Epithelial cell of prostate (primary cell): ENCODE measurements at regions not wholly inside any gene's neighbourhood (a gene's known extent, or its start where the extent isn't known, plus 50 kb on each side); places are given as distances from the start of the nearest gene placed in this dataset.
"Not testable (repeated sequence)": the region's sequence is repeated elsewhere in the genome, so short reads cannot be mapped to it uniquely, and the experiment has no call there.

Source experiments
- DNase-seq: peaks from one replicate; pipeline ENCODE4 v3.0.0-alpha.2; 2011; ENCODE audit warnings: low read depth, low spot score
- H3K27ac ChIP-seq: fragments of 450-650 bp; 2 replicates; pipeline ENCODE4 v1.5.1; 2017; ENCODE audit warnings: mild to moderate bottlenecking

DNA sequence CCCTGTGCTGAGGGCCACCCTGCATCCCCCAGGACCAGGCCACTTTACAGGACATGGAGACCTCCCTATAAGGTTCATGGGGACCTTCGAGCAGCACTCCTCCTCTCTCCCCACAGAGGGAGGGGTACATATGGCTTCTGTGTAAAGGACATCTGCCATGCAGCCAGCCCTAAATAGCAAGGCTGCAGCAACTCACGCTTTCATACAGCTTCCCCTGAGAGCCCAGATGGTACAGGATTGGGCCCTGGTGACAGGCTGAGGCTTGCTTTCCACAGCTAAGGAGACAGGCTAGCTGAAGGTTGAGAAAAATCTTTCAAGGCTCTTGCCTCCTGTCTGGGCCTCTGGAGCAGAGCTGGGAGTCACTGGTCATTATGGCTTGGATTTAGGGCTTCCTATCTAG is 147.0 kb upstream of the ZNF366 start:
- DNase-seq, result no peak
- no peak overlapping the region for H3K27ac ChIP-seq

GRCh38 chr5:72653586-72653985 is 146.4 kb upstream of the ZNF366 start:
- no peak for DNase-seq
- H3K27ac ChIP-seq, result no peak overlapping the region

GRCh38 chr5:72651779-72652178 is 144.6 kb upstream of the ZNF366 start:
- DNase-seq, result no peak
- H3K27ac ChIP-seq, result no peak overlapping the region

DNA sequence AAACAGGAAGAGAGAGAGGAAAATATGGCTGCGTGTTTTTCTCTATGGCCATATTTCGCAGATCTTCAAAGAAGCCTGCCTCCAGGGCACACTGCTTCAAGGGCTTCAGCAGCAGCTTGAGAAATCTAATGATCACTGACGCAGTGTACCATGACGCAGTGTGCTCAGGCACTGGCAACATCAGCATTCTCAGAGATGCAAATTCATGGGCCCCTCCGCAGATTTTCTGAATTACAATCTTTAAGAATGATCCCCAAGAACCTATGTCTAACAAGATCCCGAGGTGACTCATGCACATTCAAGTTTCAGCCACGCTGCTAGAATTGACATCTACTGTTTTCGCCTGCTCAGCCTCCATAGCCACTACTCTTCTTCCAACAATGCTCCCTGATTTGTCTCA is 143.9 kb upstream of the ZNF366 start:
- no peak overlapping the region for H3K27ac ChIP-seq
- DNase-seq, result no peak

- DNase-seq, result no peak
Measured at GRCh38 chr5:72649449-72649848, 142.2 kb upstream of the ZNF366 start.

DNA sequence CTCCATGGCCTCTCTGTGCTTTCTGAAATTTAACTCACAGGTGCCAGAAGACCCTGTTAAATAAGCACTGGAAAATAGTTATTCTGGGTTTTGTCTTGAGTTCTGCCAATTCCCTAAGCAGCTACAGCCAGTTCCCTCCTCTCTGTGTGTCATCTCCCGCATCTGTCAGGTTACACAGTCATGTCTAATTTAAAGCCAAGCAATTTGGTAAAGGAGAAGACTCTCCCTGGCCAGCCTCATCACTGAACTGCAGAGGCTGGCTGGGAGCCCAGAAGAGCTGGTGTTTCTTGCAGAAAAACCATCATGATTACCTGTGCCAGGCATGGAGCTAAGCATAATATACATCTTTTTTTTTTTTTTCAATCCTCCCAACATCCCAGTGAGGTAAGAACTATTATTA is 141.3 kb upstream of the ZNF366 start:
- H3K27ac ChIP-seq, result no peak overlapping the region
- no peak for DNase-seq

More at GRCh38 chr5:72649449-72649848, 142.2 kb upstream of the ZNF366 start:
- H3K27ac ChIP-seq, result no peak overlapping the region

DNA sequence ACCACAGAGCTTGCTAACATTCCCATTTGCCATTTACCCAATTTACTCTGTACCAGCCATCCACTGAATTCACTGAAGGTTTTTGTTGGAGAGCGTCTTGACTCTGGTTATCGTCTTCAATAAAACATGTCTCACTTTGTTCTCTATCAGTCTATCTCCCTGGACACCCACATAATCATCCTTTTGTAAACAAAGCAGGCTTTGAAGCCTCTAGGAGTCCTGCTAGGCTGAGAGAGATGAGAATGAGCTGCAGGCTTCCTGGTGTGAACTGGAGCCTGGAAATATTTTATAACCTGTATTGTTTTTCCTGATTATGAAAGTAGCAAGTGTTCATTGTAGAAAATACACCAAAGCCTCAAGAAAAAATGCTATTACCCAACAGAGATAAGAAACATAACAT is 140.6 kb upstream of the ZNF366 start:
- DNase-seq, result no peak
- no peak overlapping the region for H3K27ac ChIP-seq

DNA sequence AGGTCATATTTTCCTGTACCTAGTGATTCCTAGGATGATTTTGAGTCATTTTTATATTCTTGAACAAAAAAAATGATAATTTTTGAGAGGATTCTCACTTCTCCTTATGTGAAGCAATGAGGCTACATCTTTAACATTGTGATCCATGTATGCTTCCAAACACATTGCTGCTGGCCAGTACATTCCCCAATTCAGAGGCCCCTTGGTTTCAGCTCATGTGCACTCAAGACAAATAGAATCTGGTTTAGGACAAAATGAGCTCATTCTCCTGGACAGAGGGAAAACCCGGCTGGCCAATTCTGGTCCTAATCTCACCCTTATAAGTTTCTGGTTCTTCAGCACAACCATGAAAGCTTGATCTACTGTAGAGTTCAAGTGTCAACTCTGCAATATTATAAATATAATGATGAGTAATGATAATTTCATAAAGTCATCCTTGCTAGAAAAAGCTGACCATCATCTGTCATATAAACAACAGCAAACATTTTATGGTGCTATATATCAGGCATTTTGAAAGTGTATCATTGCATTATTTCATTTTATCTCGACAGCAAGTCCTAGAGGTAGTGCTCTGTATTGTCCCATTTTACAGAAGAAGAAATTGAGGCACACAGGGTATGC is 139.1 kb upstream of the ZNF366 start:
- no peak for DNase-seq
- no peak overlapping the region for H3K27ac ChIP-seq

DNA sequence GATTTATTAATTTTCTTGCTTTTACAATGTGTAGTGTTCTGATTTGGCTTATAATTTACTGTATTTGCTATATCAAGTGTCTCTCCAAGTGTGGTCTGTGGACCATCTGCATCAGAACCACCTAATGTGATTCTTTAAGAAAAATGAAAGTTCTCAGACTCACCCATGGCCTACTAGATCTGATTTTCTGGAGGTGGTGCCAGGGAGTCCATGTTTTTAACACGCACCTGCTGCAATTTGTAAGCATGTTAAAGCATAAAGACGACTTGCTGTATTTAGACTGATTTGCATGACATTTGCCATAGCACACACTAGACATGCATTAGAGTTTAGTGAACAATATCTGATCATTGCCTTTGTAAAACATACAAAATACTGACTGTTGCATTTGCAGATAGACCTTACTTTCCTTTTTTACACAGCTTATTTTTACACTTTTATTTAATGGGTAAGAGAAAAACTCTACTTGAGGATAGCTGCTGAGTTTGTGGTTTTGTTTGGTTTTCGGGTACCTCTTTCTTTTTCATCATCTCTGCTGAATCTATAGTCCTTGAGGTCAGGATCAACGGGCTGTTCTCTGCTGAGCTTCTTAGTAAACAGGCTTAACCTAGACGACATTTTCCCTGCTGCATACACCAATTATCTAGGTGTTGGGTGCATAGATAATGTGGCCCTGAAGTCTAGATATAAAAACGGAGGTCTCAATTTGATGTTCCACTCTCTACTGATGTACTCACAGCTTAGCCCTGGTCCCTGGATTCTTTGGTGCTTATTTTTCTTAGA is 138.0 kb upstream of the ZNF366 start:
- H3K27ac ChIP-seq, result no peak overlapping the region
- no peak for DNase-seq

DNA sequence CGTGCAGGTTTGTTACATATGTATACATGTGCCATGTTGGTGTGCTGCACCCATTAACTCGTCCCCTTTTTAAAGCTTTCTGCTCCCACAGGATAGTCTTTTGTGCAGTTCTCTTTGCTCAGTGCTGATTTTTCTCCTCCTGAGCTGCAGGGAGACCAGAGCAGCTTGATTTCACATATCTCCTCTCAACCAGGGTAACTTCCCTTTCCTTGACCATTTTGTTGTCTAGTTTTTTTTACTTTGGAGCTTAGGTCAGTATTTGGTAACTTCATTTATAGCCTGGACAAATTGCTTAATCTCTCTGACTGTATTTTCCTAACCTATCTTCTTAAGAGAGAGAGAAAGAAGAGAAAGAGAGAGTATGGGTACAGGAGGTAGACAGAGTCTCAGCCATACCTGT is 137.1 kb upstream of the ZNF366 start:
- H3K27ac ChIP-seq, result no peak overlapping the region
- DNase-seq, result no peak

DNA sequence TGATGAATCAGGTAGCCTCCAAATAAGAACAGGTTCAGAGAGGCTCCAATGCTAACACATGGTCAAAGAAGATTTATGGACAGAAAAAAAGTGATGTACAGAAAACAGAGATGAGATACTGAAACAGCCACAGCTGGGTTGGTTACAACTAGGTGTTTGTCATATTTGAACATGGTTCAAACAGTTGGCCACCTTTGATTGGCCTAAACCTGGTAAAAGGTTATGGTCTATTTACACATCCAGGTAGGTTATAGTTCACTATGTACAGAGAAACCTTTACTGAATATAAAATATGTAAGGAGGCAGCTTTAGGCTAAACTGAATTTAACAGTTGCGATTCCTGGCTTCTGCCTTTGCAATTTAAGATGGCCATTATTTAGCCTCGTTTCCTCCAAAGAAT is 134.0 kb upstream of the ZNF366 start:
- DNase-seq, result no peak
- no peak overlapping the region for H3K27ac ChIP-seq

DNA sequence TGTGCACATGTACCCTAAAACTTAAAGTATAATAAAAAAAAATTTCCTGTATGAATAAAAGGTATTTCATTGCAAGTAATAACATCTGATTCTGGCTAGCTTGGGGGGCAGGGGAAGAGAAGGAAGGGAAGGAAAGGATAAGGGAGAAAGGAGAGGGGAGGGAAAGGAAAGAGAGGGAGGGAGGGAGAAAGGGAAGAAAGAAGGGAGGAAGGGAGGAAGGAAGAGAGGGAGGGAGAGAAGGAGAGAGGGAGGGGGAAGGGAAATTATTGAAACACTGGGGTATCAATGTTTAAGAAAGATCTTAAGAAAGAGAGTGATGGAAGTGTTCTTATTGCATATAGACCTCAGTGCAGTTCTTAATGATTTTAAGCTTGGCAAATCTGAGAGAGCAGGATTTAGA is 129.8 kb upstream of the ZNF366 start:
- no peak overlapping the region for H3K27ac ChIP-seq
- no peak for DNase-seq

- H3K27ac ChIP-seq, DNase-seq: not testable (repeated sequence)
Measured at GRCh38 chr5:72636565-72636964, 129.4 kb upstream of the ZNF366 start.

DNA sequence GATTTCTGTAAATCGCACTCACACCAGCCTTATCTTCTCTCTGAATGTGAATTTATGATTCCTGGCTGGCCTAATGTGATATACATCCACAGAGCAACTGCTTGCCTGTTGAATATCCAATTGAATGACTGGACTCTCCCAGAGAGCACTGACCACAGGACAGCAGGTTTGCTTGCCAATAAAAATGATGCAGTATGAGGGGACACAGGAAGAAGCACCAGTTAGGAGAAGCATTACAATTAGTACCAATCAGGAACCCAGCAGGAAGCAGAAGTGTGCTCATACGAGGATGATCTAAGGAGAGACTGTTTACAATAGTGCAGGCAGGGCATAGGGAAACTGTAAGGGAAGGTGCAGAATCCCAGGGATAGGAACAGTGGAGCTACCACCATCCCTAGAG is 127.2 kb upstream of the ZNF366 start:
- H3K27ac ChIP-seq, result no peak overlapping the region
- DNase-seq, result no peak

DNA sequence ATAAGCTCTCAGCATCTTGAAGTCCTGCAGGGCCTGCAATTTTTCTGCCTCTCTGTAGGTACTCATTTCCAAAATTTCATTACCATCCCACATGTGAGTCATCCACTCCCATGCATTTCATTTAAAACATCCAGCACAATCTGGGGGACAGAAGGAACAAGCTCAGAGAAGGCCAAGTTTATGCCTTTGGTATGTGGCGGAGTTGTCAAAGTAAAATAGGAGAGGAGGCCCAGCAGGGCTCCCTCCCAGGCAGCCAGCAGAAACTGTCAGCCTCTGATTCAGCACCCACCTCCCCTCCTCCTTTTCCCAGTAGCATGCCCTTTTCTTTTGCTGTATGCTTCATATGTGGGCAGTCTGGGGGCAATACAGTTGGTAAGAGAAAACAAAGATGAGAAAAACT is 126.4 kb upstream of the ZNF366 start:
- no peak for DNase-seq
- H3K27ac ChIP-seq, result no peak overlapping the region

- H3K27ac ChIP-seq, result no peak overlapping the region
- no peak for DNase-seq
Measured at GRCh38 chr5:72633041-72633445, 125.8 kb upstream of the ZNF366 start.

DNA sequence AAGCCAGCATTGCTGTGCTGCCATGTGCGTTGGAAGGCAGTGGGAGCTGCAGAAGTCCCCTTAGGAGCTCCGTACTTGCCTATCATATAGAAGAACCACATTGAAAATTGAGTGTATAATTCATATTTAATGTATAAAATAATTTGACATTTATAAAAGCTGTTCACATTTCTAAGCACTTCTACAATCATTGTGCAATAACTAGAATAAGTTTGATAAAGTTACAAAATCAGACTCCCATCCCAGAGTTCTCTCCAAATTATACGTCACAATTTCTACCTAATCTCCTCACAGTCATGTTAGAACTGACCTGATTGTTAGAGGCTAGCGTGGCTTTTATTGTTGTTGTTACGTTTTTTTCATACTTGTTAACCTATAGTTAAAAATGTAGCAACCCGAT is 123.5 kb upstream of the ZNF366 start:
- H3K27ac ChIP-seq, result no peak overlapping the region
- no peak for DNase-seq

GRCh38 chr5:72630081-72630480 is 122.9 kb upstream of the ZNF366 start:
- DNase-seq, result no peak
- no peak overlapping the region for H3K27ac ChIP-seq

DNA sequence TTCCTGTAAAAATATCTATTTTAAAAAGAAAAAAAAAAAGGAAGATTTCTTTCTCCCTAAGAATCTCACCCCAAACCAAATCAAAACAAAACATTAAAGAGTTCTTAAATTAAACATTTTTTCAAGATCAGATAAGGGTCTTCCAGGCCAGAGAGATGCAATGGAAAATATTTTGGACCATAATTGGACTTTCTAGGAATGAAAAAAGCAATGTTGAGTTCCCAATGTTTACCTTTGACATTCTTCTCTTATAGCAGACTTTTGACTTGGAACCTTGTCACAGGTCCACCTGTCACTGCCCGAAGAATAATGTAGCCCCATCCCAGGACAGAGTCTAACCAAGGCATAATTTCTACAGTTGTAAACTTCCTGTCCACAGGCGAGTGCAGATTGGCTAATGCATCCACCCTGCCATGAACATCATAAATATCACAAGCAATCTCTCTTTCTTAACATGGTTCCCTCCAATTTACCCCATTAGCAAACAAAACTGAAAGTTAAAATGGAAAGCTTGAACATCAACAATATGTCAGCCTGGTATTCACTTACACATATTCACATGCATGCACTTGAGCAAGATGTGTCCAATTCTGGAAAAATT is 121.7 kb upstream of the ZNF366 start:
- H3K27ac ChIP-seq, result no peak overlapping the region
- no peak for DNase-seq

GRCh38 chr5:72625332-72625731 is 118.1 kb upstream of the ZNF366 start:
- DNase-seq, result no peak
- H3K27ac ChIP-seq, result no peak overlapping the region

GRCh38 chr5:72624641-72625236 is 117.5 kb upstream of the ZNF366 start:
- no peak overlapping the region for H3K27ac ChIP-seq
- DNase-seq, result no peak
